GM23338 (cell line): ENCODE measurements at regions not wholly inside any gene's neighbourhood (a gene's known extent, or its start where the extent isn't known, plus 50 kb on each side); places are given as distances from the start of the nearest gene placed in this dataset.

Experiments used
- ATAC-seq: fragments of 200-7000 bp; cut with Tn5 transposase; 3 replicates; pipeline ENCODE4 v1.9.1; 2020
- DNase-seq: peaks from one replicate; pipeline ENCODE4 v3.0.0-alpha.2; 2015; ENCODE audit warnings: low spot score
- H2AFZ ChIP-seq: fragments of 200-600 bp; sonication (generic); 2 replicates; pipeline ENCODE4 v1.8.0; 2016; ENCODE audit warnings: antibody characterized with exemption, mild to moderate bottlenecking, moderate library complexity
- H3F3A ChIP-seq: fragments of 200-600 bp; sonication (generic); replicated peaks from 2 replicates; pipeline ENCODE4 v1.8.0; 2017; ENCODE audit warnings: antibody characterized with exemption, mixed run types, low read depth
- H3K27ac ChIP-seq: fragments of 200-600 bp; sonication (generic); 2 replicates; pipeline ENCODE4 v1.6.1; 2016; ENCODE audit warnings: low read depth
- H3K27me3 ChIP-seq: fragments of 200-600 bp; sonication (generic); 2 replicates; pipeline ENCODE4 v1.8.0; 2016; ENCODE audit warnings: mild to moderate bottlenecking, mixed run types, moderate library complexity; ENCODE audit not compliant: insufficient read depth
- H3K36me3 ChIP-seq: fragments of 200-600 bp; sonication (generic); 2 replicates; pipeline ENCODE4 v1.8.0; 2016; ENCODE audit warnings: mild to moderate bottlenecking; ENCODE audit not compliant: insufficient read depth
- H3K4me1 ChIP-seq: fragments of 200-600 bp; sonication (generic); 2 replicates; pipeline ENCODE4 v1.8.0; 2016; ENCODE audit warnings: mild to moderate bottlenecking, moderate library complexity; ENCODE audit not compliant: insufficient read depth
- H3K4me2 ChIP-seq: fragments of 200-600 bp; sonication (generic); 2 replicates; pipeline ENCODE4 v1.7.1; 2017; ENCODE audit warnings: mixed run types
- H3K4me3 ChIP-seq: fragments of 200-600 bp; sonication (generic); 2 replicates; pipeline ENCODE4 v1.6.1; 2016; ENCODE audit warnings: mixed run types
- H3K79me2 ChIP-seq: fragments of 200-600 bp; sonication (generic); replicated peaks from 2 replicates; pipeline ENCODE4 v1.8.0; 2017; ENCODE audit warnings: mild to moderate bottlenecking; ENCODE audit not compliant: insufficient read depth
- H3K9me2 ChIP-seq: fragments of 200-600 bp; sonication (generic); 2 replicates; pipeline ENCODE4 v1.8.0; 2017; ENCODE audit not compliant: insufficient read depth
- H4K20me1 ChIP-seq: fragments of 200-600 bp; sonication (generic); replicated peaks from 2 replicates; pipeline ENCODE4 v1.8.0; 2017; ENCODE audit warnings: mild to moderate bottlenecking; ENCODE audit not compliant: insufficient read depth
- H3K27ac Mint-ChIP-seq: 2 replicates; pipeline ENCODE4 v1.8.0; 2020; ENCODE audit warnings: inconsistent platforms, mild to moderate bottlenecking, moderate library complexity, mixed read lengths
- H3K27me3 Mint-ChIP-seq: 3 replicates; pipeline ENCODE4 v1.8.0; 2022; ENCODE audit warnings: low read depth, mild to moderate bottlenecking, moderate library complexity, mixed read lengths, inconsistent platforms; ENCODE audit not compliant: insufficient read depth, poor library complexity
- H3K36me3 Mint-ChIP-seq: 3 replicates; pipeline ENCODE4 v1.8.0; 2021; ENCODE audit warnings: low read depth, mild to moderate bottlenecking, inconsistent platforms, moderate library complexity, mixed read lengths
- H3K4me1 Mint-ChIP-seq: 3 replicates; pipeline ENCODE4 v1.8.0; 2020; ENCODE audit warnings: mild to moderate bottlenecking, inconsistent platforms, mixed read lengths
- H3K4me3 Mint-ChIP-seq: 3 replicates; pipeline ENCODE4 v1.8.0; 2021; ENCODE audit warnings: moderate library complexity, mild to moderate bottlenecking, inconsistent platforms, mixed read lengths
- H3K9me3 Mint-ChIP-seq: 3 replicates; pipeline ENCODE4 v1.8.0; 2020; ENCODE audit warnings: moderate library complexity, mild to moderate bottlenecking, inconsistent platforms, mixed read lengths
- CREB1 ChIP-seq: fragments of 250-450 bp; sonication (Bioruptor Pico); IDR thresholded peaks from 2 replicates; pipeline ENCODE4 v1.5.0; 2020; ENCODE audit warnings: low read depth, mild to moderate bottlenecking, moderate library complexity
- JUNB ChIP-seq: IDR thresholded peaks from one replicate; pipeline ENCODE4 v1.6.1; 2016; ENCODE audit warnings: antibody characterized with exemption; ENCODE audit not compliant: unreplicated experiment
- POLR2AphosphoS5 ChIP-seq: IDR thresholded peaks from 2 replicates; pipeline ENCODE4 v1.6.1; 2016; ENCODE audit warnings: antibody characterized with exemption, low read depth
- REST ChIP-seq: IDR thresholded peaks from one replicate; pipeline ENCODE4 v1.6.1; 2018; ENCODE audit warnings: antibody characterized with exemption; ENCODE audit not compliant: unreplicated experiment
- ZNF114 ChIP-seq: fragments of 250-450 bp; sonication (Bioruptor Pico); IDR thresholded peaks from 2 replicates; pipeline ENCODE4 v1.5.0; 2020; ENCODE audit warnings: mild to moderate bottlenecking, moderate library complexity
- TF ChIP-seq, protein P1 (sequence below): IDR thresholded peaks from 2 replicates; pipeline ENCODE4 v1.6.1; 2016; ENCODE audit warnings: antibody characterized with exemption
- TF ChIP-seq, protein P2 (sequence below): fragments of 250-450 bp; sonication (Bioruptor Pico); IDR thresholded peaks from 2 replicates; pipeline ENCODE4 v1.5.0; 2020; ENCODE audit warnings: mild to moderate bottlenecking, moderate library complexity
- TF ChIP-seq, protein P3 (sequence below), 2 experiments: fragments of 200-600 bp in 1 of 2; sonication (generic) in 1 of 2; conservative IDR thresholded peaks; 2 replicates each; pipeline versions ENCODE4 v1.5.1 to v1.6.1; 2016 to 2017; ENCODE audit warnings: antibody characterized with exemption in 2 of 2, low read depth in 2 of 2, mild to moderate bottlenecking in 2 of 2, moderate library complexity in 1 of 2

DNA sequence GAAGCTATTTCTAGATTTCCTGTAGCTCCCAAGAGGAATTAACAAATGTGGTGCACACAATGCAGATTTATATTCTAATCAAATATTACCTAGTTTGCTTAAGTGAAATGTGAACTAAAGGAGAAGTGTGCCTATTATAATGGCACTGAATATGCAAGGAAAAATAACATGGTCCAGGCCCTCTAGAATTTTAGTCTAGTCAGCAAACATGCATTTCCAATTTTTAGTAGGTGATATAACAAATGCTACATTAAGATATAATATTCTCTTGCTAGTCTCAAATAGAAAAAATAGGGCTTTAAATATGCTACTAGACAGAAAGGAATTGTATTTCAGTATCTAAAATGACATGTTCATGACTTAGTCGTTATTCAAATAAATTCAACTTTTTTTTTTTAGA is 689.5 kb downstream of the TMEM182 start:
- H3K36me3 Mint-ChIP-seq, result no peaks in the 10 kb centered on the region
- H3K27ac Mint-ChIP-seq, result no peak overlapping the region
- no peak overlapping the region for H3K4me3 ChIP-seq
- no peak for TF ChIP-seq JUNB
- no peak for TF ChIP-seq REST
- TF ChIP-seq, protein P1, sequence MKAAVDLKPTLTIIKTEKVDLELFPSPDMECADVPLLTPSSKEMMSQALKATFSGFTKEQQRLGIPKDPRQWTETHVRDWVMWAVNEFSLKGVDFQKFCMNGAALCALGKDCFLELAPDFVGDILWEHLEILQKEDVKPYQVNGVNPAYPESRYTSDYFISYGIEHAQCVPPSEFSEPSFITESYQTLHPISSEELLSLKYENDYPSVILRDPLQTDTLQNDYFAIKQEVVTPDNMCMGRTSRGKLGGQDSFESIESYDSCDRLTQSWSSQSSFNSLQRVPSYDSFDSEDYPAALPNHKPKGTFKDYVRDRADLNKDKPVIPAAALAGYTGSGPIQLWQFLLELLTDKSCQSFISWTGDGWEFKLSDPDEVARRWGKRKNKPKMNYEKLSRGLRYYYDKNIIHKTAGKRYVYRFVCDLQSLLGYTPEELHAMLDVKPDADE, result no peak
- no peak for TF ChIP-seq POLR2AphosphoS5
- TF ChIP-seq CREB1 (CRISPR knock-in tag), result no peak
- H3K27ac ChIP-seq, result no peak overlapping the region
- no peaks in the 10 kb centered on the region for H3K27me3 Mint-ChIP-seq
- H3K4me2 ChIP-seq, result no peak overlapping the region
- H3K36me3 ChIP-seq, result no peaks in the 10 kb centered on the region
- no peaks in the 10 kb centered on the region for H3K9me3 Mint-ChIP-seq
- no peak for ATAC-seq
- H3K4me1 Mint-ChIP-seq, result peaks cover 8% of the 10 kb centered on the region
- H3K79me2 ChIP-seq, result no peaks in the 10 kb centered on the region
- H3K4me3 Mint-ChIP-seq, result no peak overlapping the region
- DNase-seq, result no peak
- H3K27me3 ChIP-seq, result no peaks in the 10 kb centered on the region
- no peaks in the 10 kb centered on the region for H3F3A ChIP-seq
- H3K9me2 ChIP-seq, result no peaks in the 10 kb centered on the region
- H2AFZ ChIP-seq, result no peak overlapping the region
- no peaks in the 10 kb centered on the region for H4K20me1 ChIP-seq
- H3K4me1 ChIP-seq, result no peaks in the 10 kb centered on the region; the same call in none of the 2 replicates

DNA sequence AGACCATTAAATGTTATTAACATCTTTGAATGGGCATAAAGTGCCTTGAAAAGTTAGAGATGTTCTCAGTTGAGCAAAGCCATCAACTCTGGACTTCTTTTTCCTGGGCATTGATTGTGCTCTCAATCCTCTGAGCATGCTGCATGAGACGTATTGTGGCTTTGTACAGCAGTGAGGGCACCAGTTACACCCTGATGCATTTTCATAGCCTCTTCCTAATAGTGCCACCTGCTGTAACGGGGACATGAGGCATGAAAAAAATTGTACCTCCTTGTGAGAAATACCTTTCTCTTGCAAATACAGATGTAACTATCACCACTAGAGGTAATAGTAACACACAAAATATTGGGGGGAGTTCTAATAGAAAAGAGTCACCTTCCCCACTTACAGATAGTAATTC is 697.5 kb downstream of the TMEM182 start:
- no peak overlapping the region for H3K27ac Mint-ChIP-seq
- H3K4me1 ChIP-seq, result no peaks in the 10 kb centered on the region; the same call in none of the 2 replicates
- no peaks in the 10 kb centered on the region for H3K27me3 ChIP-seq
- H4K20me1 ChIP-seq, result no peaks in the 10 kb centered on the region
- no peak overlapping the region for H2AFZ ChIP-seq
- no peaks in the 10 kb centered on the region for H3K36me3 Mint-ChIP-seq
- no peaks in the 10 kb centered on the region for H3K27me3 Mint-ChIP-seq
- no peaks in the 10 kb centered on the region for H3K79me2 ChIP-seq
- H3K36me3 ChIP-seq, result no peaks in the 10 kb centered on the region
- no peaks in the 10 kb centered on the region for H3F3A ChIP-seq
- no peak overlapping the region for H3K27ac ChIP-seq
- H3K4me2 ChIP-seq, result no peak overlapping the region
- no peaks in the 10 kb centered on the region for H3K9me3 Mint-ChIP-seq
- H3K4me3 ChIP-seq, result no peak overlapping the region
- no peak for ATAC-seq
- no peak overlapping the region for H3K4me3 Mint-ChIP-seq
- TF ChIP-seq, protein P1, result no peak
- TF ChIP-seq, protein P2, sequence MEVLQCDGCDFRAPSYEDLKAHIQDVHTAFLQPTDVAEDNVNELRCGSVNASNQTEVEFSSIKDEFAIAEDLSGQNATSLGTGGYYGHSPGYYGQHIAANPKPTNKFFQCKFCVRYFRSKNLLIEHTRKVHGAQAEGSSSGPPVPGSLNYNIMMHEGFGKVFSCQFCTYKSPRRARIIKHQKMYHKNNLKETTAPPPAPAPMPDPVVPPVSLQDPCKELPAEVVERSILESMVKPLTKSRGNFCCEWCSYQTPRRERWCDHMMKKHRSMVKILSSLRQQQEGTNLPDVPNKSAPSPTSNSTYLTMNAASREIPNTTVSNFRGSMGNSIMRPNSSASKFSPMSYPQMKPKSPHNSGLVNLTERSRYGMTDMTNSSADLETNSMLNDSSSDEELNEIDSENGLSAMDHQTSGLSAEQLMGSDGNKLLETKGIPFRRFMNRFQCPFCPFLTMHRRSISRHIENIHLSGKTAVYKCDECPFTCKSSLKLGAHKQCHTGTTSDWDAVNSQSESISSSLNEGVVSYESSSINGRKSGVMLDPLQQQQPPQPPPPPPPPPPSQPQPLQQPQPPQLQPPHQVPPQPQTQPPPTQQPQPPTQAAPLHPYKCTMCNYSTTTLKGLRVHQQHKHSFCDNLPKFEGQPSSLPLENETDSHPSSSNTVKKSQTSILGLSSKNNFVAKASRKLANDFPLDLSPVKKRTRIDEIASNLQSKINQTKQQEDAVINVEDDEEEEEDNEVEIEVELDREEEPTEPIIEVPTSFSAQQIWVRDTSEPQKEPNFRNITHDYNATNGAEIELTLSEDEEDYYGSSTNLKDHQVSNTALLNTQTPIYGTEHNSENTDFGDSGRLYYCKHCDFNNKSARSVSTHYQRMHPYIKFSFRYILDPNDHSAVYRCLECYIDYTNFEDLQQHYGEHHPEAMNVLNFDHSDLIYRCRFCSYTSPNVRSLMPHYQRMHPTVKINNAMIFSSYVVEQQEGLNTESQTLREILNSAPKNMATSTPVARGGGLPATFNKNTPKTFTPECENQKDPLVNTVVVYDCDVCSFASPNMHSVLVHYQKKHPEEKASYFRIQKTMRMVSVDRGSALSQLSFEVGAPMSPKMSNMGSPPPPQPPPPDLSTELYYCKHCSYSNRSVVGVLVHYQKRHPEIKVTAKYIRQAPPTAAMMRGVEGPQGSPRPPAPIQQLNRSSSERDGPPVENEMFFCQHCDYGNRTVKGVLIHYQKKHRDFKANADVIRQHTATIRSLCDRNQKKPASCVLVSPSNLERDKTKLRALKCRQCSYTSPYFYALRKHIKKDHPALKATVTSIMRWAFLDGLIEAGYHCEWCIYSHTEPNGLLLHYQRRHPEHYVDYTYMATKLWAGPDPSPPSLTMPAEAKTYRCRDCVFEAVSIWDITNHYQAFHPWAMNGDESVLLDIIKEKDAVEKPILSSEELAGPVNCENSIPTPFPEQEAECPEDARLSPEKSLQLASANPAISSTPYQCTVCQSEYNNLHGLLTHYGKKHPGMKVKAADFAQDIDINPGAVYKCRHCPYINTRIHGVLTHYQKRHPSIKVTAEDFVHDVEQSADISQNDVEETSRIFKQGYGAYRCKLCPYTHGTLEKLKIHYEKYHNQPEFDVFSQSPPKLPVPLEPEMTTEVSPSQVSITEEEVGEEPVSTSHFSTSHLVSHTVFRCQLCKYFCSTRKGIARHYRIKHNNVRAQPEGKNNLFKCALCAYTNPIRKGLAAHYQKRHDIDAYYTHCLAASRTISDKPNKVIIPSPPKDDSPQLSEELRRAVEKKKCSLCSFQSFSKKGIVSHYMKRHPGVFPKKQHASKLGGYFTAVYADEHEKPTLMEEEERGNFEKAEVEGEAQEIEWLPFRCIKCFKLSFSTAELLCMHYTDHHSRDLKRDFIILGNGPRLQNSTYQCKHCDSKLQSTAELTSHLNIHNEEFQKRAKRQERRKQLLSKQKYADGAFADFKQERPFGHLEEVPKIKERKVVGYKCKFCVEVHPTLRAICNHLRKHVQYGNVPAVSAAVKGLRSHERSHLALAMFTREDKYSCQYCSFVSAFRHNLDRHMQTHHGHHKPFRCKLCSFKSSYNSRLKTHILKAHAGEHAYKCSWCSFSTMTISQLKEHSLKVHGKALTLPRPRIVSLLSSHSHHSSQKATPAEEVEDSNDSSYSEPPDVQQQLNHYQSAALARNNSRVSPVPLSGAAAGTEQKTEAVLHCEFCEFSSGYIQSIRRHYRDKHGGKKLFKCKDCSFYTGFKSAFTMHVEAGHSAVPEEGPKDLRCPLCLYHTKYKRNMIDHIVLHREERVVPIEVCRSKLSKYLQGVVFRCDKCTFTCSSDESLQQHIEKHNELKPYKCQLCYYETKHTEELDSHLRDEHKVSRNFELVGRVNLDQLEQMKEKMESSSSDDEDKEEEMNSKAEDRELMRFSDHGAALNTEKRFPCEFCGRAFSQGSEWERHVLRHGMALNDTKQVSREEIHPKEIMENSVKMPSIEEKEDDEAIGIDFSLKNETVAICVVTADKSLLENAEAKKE (CRISPR knock-in tag), result no peak
- TF ChIP-seq, protein P3, sequence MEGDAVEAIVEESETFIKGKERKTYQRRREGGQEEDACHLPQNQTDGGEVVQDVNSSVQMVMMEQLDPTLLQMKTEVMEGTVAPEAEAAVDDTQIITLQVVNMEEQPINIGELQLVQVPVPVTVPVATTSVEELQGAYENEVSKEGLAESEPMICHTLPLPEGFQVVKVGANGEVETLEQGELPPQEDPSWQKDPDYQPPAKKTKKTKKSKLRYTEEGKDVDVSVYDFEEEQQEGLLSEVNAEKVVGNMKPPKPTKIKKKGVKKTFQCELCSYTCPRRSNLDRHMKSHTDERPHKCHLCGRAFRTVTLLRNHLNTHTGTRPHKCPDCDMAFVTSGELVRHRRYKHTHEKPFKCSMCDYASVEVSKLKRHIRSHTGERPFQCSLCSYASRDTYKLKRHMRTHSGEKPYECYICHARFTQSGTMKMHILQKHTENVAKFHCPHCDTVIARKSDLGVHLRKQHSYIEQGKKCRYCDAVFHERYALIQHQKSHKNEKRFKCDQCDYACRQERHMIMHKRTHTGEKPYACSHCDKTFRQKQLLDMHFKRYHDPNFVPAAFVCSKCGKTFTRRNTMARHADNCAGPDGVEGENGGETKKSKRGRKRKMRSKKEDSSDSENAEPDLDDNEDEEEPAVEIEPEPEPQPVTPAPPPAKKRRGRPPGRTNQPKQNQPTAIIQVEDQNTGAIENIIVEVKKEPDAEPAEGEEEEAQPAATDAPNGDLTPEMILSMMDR (conservative IDR thresholded peaks at IDR 0.05; ENCODE audit: low read depth in 2 of 2), result peak in 1 of 2 experiments; percentile 45; a peak in 2 of 4 replicates
- no peak for TF ChIP-seq ZNF114 (CRISPR knock-in tag)
- DNase-seq, result no peak
- H3K9me2 ChIP-seq, result no peaks in the 10 kb centered on the region
- H3K4me1 Mint-ChIP-seq, result peaks cover 8% of the 10 kb centered on the region
